AG04449 (cell line): ENCODE measurements at regions not wholly inside any gene's neighbourhood (a gene's known extent, or its start where the extent isn't known, plus 50 kb on each side); places are given as distances from the start of the nearest gene placed in this dataset.

ENCODE experiments used
- CTCF ChIA-PET: fragments of 350-600 bp; formaldehyde crosslinking; extraction: SDS; loops from one replicate; lab custom pipeline; 2021; ENCODE audit warnings: antibody characterized with exemption; lab: Yijun Ruan, JAX
- POLR2A ChIA-PET: fragments of 400-600, 350-600 bp; formaldehyde crosslinking; extraction: SDS; loops from one replicate; lab custom pipeline; 2020; ENCODE audit warnings: antibody characterized with exemption, inconsistent platforms; lab: Yijun Ruan, JAX
- DNase-seq: peaks from one replicate; pipeline ENCODE4 v3.0.0-alpha.2; 2010; ENCODE audit warnings: low read depth, low spot score
- H3K4me3 ChIP-seq: 2 replicates; pipeline ENCODE4 v1.5.1; 2011; ENCODE audit warnings: low read depth, mild to moderate bottlenecking, control low read depth, low read length
- TF ChIP-seq, protein P1 (sequence below): IDR thresholded peaks from one replicate; pipeline ENCODE4 v1.5.1; 2011; ENCODE audit warnings: mild to moderate bottlenecking, moderate library complexity, low read length, control low read depth, inconsistent platforms; ENCODE audit not compliant: insufficient read depth; ENCODE audit errors: missing control alignments

DNA sequence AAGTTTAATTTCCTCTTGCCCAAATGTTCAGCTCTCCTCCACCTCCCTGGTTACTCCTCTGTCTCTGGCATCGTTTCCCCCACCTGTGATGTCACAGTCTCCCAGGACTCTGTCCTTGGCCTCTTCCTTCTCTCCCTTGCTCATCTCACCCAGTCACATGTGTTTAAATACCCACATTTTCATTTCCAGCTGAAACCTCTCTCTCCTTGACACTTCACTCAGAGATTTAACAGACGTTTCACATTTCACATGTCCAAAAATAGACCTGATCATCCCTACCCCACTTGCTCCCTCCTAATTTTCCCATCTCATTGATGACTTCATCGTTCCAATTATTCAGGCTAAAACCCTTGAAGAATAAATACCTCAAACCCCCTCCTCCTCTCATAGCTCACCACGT is 604.1 kb upstream of the JAG1 start:
- ChIA-PET POLR2A (no interaction called here), CTCF (no interaction called here)
- H3K4me3 ChIP-seq: no peak overlapping the region
- TF ChIP-seq, protein P1, sequence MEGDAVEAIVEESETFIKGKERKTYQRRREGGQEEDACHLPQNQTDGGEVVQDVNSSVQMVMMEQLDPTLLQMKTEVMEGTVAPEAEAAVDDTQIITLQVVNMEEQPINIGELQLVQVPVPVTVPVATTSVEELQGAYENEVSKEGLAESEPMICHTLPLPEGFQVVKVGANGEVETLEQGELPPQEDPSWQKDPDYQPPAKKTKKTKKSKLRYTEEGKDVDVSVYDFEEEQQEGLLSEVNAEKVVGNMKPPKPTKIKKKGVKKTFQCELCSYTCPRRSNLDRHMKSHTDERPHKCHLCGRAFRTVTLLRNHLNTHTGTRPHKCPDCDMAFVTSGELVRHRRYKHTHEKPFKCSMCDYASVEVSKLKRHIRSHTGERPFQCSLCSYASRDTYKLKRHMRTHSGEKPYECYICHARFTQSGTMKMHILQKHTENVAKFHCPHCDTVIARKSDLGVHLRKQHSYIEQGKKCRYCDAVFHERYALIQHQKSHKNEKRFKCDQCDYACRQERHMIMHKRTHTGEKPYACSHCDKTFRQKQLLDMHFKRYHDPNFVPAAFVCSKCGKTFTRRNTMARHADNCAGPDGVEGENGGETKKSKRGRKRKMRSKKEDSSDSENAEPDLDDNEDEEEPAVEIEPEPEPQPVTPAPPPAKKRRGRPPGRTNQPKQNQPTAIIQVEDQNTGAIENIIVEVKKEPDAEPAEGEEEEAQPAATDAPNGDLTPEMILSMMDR: no peak
- no peak for DNase-seq

GRCh38 chr20:11278461-11278860 is 604.7 kb upstream of the JAG1 start:
- ChIA-PET POLR2A (no interaction called here), CTCF (interaction anchor here (1.3 kb wide), 1 partner anchor 726 kb away, joined by 3 read pairs; no protein-coding TSS in a partner anchor)
- DNase-seq: no peak
- TF ChIP-seq, protein P1: no peak
- no peak overlapping the region for H3K4me3 ChIP-seq

- TF ChIP-seq, protein P1: no peak
- ChIA-PET POLR2A (no interaction called here), CTCF (interaction anchor here (0.6 kb wide), 1 partner anchor 13 kb away, joined by 3 read pairs; no protein-coding TSS in a partner anchor)
- H3K4me3 ChIP-seq: no peak overlapping the region
- DNase-seq: no peak
Observed at GRCh38 chr20:11281240-11281639, 607.4 kb upstream of the JAG1 start.

DNA sequence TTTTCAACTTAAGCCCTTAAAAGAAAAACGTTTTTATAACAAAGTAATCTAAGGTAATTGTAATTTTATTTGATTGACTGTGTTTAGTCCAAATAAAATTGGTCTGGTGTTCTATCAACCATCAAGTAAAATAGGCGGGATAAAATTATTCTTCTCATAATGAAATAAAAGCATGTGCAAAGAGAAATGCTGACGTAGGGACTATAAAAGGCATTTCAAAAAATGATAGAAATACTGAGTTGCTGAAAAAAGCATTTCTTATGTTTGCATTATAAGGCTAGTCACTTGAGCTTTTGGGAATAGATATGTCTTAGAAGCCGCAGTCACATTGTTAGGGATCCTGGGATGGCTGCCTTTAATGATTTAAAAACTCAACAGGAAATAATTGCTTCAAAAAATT is 608.0 kb upstream of the JAG1 start:
- ChIA-PET CTCF (interaction anchor here (0.6 kb wide), 1 partner anchor 14 kb away, joined by 3 read pairs; no protein-coding TSS in a partner anchor), POLR2A (no interaction called here)
- H3K4me3 ChIP-seq: no peak overlapping the region
- DNase-seq: no peak
- TF ChIP-seq, protein P1: no peak

DNA sequence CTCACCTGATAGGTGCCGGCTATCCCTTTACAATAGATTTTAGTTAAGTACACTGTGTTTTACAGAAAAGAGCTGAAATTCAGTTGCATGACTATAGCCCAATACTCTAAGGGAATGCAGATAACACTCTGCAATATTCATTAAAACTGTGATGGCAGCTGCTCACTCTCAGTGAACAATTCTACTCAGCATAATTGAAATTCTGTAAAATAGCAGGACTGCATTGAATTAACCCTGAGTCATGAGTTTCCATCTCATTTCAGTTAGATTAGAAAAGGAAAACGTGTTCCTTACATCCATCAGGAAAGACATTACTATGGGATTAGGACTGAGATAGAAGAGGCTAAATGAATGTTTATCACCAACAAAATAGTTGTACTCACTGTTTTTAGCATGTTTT is 613.3 kb upstream of the JAG1 start:
- CTCF ChIA-PET: no interaction called here
- POLR2A ChIA-PET: no interaction called here
- TF ChIP-seq, protein P1: no peak
- no peak overlapping the region for H3K4me3 ChIP-seq
- DNase-seq: no peak

- no peak overlapping the region for H3K4me3 ChIP-seq
- ChIA-PET POLR2A (no interaction called here), CTCF (no interaction called here)
- TF ChIP-seq, protein P1: no peak
- DNase-seq: no peak
Observed at GRCh38 chr20:11296221-11296620, 621.5 kb upstream of the BTBD3 start.
